ENCODE measurements at regions not wholly inside any gene's neighbourhood (a gene's known extent, or its start where the extent isn't known, plus 50 kb on each side); places are given as distances from the start of the nearest gene placed in this dataset.

DNA sequence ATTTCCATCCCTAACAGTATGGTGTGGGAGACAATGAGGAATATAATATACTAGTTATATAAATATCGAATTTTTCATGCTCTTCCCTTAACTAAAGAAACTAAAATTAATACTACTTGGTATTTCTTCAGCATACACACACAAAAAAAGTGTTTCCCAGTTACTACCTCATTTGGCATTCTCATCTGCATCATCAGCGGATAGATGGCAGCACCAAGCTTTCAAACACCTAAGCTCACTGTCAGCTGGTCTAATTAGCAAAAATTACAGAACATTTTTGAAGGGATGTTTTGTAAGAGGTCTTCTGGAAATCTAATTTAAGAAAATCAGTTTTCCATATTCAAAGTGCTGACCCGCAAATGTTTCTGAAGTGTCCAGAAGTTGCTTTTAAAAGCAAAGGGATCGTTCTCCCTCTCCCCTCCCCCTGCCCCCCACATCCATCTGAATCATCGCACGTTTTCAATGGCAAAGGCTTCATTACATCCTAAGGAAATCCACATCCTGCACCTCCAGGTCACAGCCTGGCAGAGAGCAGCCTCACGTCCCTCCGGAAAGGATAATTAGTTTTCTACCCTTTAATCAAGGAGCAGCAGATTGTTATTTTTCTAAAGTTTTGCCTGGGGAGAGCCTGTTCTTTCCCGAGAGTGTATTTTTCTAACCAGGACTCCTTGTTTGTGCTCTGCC lies 86.1 kb upstream of the SPATA12 start:
- TF ChIP-seq, protein P1, sequence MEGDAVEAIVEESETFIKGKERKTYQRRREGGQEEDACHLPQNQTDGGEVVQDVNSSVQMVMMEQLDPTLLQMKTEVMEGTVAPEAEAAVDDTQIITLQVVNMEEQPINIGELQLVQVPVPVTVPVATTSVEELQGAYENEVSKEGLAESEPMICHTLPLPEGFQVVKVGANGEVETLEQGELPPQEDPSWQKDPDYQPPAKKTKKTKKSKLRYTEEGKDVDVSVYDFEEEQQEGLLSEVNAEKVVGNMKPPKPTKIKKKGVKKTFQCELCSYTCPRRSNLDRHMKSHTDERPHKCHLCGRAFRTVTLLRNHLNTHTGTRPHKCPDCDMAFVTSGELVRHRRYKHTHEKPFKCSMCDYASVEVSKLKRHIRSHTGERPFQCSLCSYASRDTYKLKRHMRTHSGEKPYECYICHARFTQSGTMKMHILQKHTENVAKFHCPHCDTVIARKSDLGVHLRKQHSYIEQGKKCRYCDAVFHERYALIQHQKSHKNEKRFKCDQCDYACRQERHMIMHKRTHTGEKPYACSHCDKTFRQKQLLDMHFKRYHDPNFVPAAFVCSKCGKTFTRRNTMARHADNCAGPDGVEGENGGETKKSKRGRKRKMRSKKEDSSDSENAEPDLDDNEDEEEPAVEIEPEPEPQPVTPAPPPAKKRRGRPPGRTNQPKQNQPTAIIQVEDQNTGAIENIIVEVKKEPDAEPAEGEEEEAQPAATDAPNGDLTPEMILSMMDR (IDR thresholded peaks at IDR 0.05): no peak
- no peak for TF ChIP-seq ZFX (IDR thresholded peaks at IDR 0.05; ENCODE audit: borderline replicate concordance)

Data from 22Rv1 (cell line).